ENCODE measurements at regions not wholly inside any gene's neighbourhood (a gene's known extent, or its start where the extent isn't known, plus 50 kb on each side); places are given as distances from the start of the nearest gene placed in this dataset.

- DNase-seq = no peak
Measured at GRCh38 chr13:31853643-31854326, 114.5 kb downstream of the RXFP2 start.

- peak; percentile 28 for DNase-seq
Measured at GRCh38 chr13:31859571-31859970, 120.2 kb downstream of the RXFP2 start.

- DNase-seq = no peak
Measured at GRCh38 chr13:31860002-31860401, 120.7 kb downstream of the RXFP2 start.

- no peak for DNase-seq
Measured at GRCh38 chr13:31862828-31863227, 123.5 kb downstream of the RXFP2 start.

- no peak for DNase-seq
Measured at GRCh38 chr13:31864307-31864706, 125.0 kb downstream of the RXFP2 start.

- no peak for DNase-seq
Measured at GRCh38 chr13:31866099-31866498, 126.8 kb downstream of the RXFP2 start.

GRCh38 chr13:31867709-31868108, 128.4 kb downstream of the RXFP2 start:
- DNase-seq = no peak

GRCh38 chr13:31869582-31869981, 130.3 kb downstream of the RXFP2 start:
- no peak for DNase-seq

- DNase-seq = no peak
Measured at GRCh38 chr13:31870511-31870910, 131.2 kb downstream of the RXFP2 start.

- DNase-seq = no peak
Measured at GRCh38 chr13:31873145-31873544, 133.8 kb downstream of the RXFP2 start.

GRCh38 chr13:31875134-31875533, 135.8 kb downstream of the RXFP2 start:
- DNase-seq = no peak

GRCh38 chr13:31878052-31878451, 138.7 kb downstream of the RXFP2 start:
- DNase-seq = no peak

GRCh38 chr13:31878495-31878894, 139.2 kb downstream of the RXFP2 start:
- DNase-seq = no peak

GRCh38 chr13:31878955-31879354, 139.6 kb downstream of the RXFP2 start:
- no peak for DNase-seq

- DNase-seq = no peak
Measured at GRCh38 chr13:31880851-31881494, 141.6 kb downstream of the RXFP2 start.

- DNase-seq = no peak
Measured at GRCh38 chr13:31881495-31881882, 142.2 kb downstream of the RXFP2 start.

- no peak for DNase-seq
Measured at GRCh38 chr13:31882794-31883193, 143.5 kb downstream of the RXFP2 start.

- no peak for DNase-seq
Measured at GRCh38 chr13:31884556-31884955, 145.2 kb downstream of the RXFP2 start.

- no peak for DNase-seq
Measured at GRCh38 chr13:31885994-31886393, 145.6 kb upstream of the FRY start.

- no peak for DNase-seq
Measured at GRCh38 chr13:31887286-31887685, 144.3 kb upstream of the FRY start.

- no peak for DNase-seq
Measured at GRCh38 chr13:31890946-31891345, 140.6 kb upstream of the FRY start.

GRCh38 chr13:31891472-31891871, 140.1 kb upstream of the FRY start:
- no peak for DNase-seq

GRCh38 chr13:31894931-31895330, 136.6 kb upstream of the FRY start:
- no peak for DNase-seq

GRCh38 chr13:31895691-31896090, 135.9 kb upstream of the FRY start:
- no peak for DNase-seq

- no peak for DNase-seq
Measured at GRCh38 chr13:31896427-31896826, 135.1 kb upstream of the FRY start.

All from left hindlimb (tissue), 1 donor.